ENCODE measurements at regions not wholly inside any gene's neighbourhood (a gene's known extent, or its start where the extent isn't known, plus 50 kb on each side); places are given as distances from the start of the nearest gene placed in this dataset.

GRCh38 chr11:42055606-42056005 is 596.2 kb upstream of the LRRC4C start:
- CTCF ChIA-PET = no interaction called here
- Histone ChIP-seq H4K20me1 (replicated peaks; ENCODE audit: control insufficient read depth, extremely low read depth, insufficient read depth, low read length) (no peaks in the 10 kb centered on the region), H3K9me1 (replicated peaks; ENCODE audit: control insufficient read depth, extremely low read depth, insufficient read depth, low read length) (no peaks in the 10 kb centered on the region), H3K9ac (replicated peaks; ENCODE audit: extremely low read depth, insufficient read depth, low read length) (no peak overlapping the region), H3K36me3 (ENCODE audit: control insufficient read depth in 2 of 2, extremely low read depth in 1 of 2, insufficient read depth in 2 of 2, low read length in 2 of 2) (no peaks in the 10 kb centered on the region), H3K4me2 (ENCODE audit: insufficient read depth, low read length) (no peak overlapping the region), H3K27me3 (ENCODE audit: control insufficient read depth in 2 of 2, insufficient read depth in 2 of 2, low read length in 2 of 2) (no peaks in the 10 kb centered on the region), H3K4me3 (replicated peaks in 1 of 3; ENCODE audit: insufficient read depth in 1 of 3, low read depth in 1 of 3, low read length in 3 of 3) (no peak overlapping the region), H2AFZ (ENCODE audit: low read depth, low read length) (no peak overlapping the region), H3K79me2 (ENCODE audit: control insufficient read depth, insufficient read depth, low read length) (no peaks in the 10 kb centered on the region), H3K27ac (ENCODE audit: insufficient read depth, low read depth, low read length) (no peak overlapping the region), H3K4me1 (ENCODE audit: control insufficient read depth, extremely low read depth, insufficient read depth, low read length) (no peaks in the 10 kb centered on the region), H3K9me3 (replicated peaks; ENCODE audit: control insufficient read depth, insufficient read depth, low read length) (no peaks in the 10 kb centered on the region)
- BruUV-seq (replicated peaks) = no TSS peak
- no peak for DNase-seq (ENCODE audit: low read depth, low spot score)
- dilution Hi-C loops (cut with MboI; ENCODE audit: extremely low pct_ligation_motif_present, low sequenced_read_pairs) = no loop called here
- POLR2A ChIA-PET = no interaction called here
- intact Hi-C loops (cut with micrococcal nuclease) = no loop called here
- no peak for FAIRE-seq
- TF ChIP-seq POLR2AphosphoS5 (IDR thresholded peaks at IDR 0.05; ENCODE audit: insufficient read depth, low read depth, low read length) = no peak
- no peak for TF ChIP-seq GATA2 (IDR thresholded peaks at IDR 0.05; ENCODE audit: insufficient read depth, insufficient read length, low read depth, low read length)
- TF ChIP-seq, protein P1, sequence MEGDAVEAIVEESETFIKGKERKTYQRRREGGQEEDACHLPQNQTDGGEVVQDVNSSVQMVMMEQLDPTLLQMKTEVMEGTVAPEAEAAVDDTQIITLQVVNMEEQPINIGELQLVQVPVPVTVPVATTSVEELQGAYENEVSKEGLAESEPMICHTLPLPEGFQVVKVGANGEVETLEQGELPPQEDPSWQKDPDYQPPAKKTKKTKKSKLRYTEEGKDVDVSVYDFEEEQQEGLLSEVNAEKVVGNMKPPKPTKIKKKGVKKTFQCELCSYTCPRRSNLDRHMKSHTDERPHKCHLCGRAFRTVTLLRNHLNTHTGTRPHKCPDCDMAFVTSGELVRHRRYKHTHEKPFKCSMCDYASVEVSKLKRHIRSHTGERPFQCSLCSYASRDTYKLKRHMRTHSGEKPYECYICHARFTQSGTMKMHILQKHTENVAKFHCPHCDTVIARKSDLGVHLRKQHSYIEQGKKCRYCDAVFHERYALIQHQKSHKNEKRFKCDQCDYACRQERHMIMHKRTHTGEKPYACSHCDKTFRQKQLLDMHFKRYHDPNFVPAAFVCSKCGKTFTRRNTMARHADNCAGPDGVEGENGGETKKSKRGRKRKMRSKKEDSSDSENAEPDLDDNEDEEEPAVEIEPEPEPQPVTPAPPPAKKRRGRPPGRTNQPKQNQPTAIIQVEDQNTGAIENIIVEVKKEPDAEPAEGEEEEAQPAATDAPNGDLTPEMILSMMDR (IDR thresholded peaks at IDR 0.05; ENCODE audit: extremely low read depth in 1 of 2, insufficient read depth in 1 of 2, low read depth in 1 of 2, low read length in 2 of 2) = no peak
- TF ChIP-seq, protein P2, sequence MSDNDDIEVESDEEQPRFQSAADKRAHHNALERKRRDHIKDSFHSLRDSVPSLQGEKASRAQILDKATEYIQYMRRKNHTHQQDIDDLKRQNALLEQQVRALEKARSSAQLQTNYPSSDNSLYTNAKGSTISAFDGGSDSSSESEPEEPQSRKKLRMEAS (IDR thresholded peaks at IDR 0.05; ENCODE audit: insufficient read depth, insufficient read length) = no peak

- Histone ChIP-seq H3K9me3 (replicated peaks; ENCODE audit: control insufficient read depth, insufficient read depth, low read length) (no peaks in the 10 kb centered on the region), H2AFZ (ENCODE audit: low read depth, low read length) (no peak overlapping the region), H3K9me1 (replicated peaks; ENCODE audit: control insufficient read depth, extremely low read depth, insufficient read depth, low read length) (no peaks in the 10 kb centered on the region), H3K79me2 (ENCODE audit: control insufficient read depth, insufficient read depth, low read length) (no peaks in the 10 kb centered on the region), H3K4me1 (ENCODE audit: control insufficient read depth, extremely low read depth, insufficient read depth, low read length) (no peaks in the 10 kb centered on the region), H3K4me2 (ENCODE audit: insufficient read depth, low read length) (no peak overlapping the region), H3K4me3 (replicated peaks in 1 of 3; ENCODE audit: insufficient read depth in 1 of 3, low read depth in 1 of 3, low read length in 3 of 3) (no peak overlapping the region), H3K36me3 (ENCODE audit: control insufficient read depth in 2 of 2, extremely low read depth in 1 of 2, insufficient read depth in 2 of 2, low read length in 2 of 2) (no peaks in the 10 kb centered on the region), H3K9ac (replicated peaks; ENCODE audit: extremely low read depth, insufficient read depth, low read length) (no peak overlapping the region), H3K27ac (ENCODE audit: insufficient read depth, low read depth, low read length) (no peak overlapping the region), H4K20me1 (replicated peaks; ENCODE audit: control insufficient read depth, extremely low read depth, insufficient read depth, low read length) (no peaks in the 10 kb centered on the region), H3K27me3 (ENCODE audit: control insufficient read depth in 2 of 2, insufficient read depth in 2 of 2, low read length in 2 of 2) (no peaks in the 10 kb centered on the region)
- DNase-seq (ENCODE audit: low read depth, low spot score) = no peak
- POLR2A ChIA-PET = no interaction called here
- dilution Hi-C loops (cut with MboI; ENCODE audit: extremely low pct_ligation_motif_present, low sequenced_read_pairs) (no loop called here), intact Hi-C loops (cut with micrococcal nuclease) (no loop called here)
- CTCF ChIA-PET = no interaction called here
- TF ChIP-seq GATA2 (IDR thresholded peaks at IDR 0.05; ENCODE audit: insufficient read depth, insufficient read length, low read depth, low read length) (no peak), JUN (IDR thresholded peaks at IDR 0.05; ENCODE audit: borderline replicate concordance, insufficient read depth, insufficient read length, low read depth) (no peak), FOS (IDR thresholded peaks at IDR 0.05; ENCODE audit: borderline replicate concordance, insufficient read depth, low read length) (no peak), EZH2 (IDR thresholded peaks at IDR 0.05; ENCODE audit: borderline replicate concordance, low read depth, low read length, severe bottlenecking) (no peak), POLR2A (IDR thresholded peaks at IDR 0.05; ENCODE audit: low read depth, low read length) (no peak), POLR2AphosphoS5 (IDR thresholded peaks at IDR 0.05; ENCODE audit: insufficient read depth, low read depth, low read length) (no peak), MYC (IDR thresholded peaks at IDR 0.05; ENCODE audit: low read depth, low read length) (no peak)
- TF ChIP-seq, protein P2 (IDR thresholded peaks at IDR 0.05; ENCODE audit: insufficient read depth, insufficient read length) = no peak
- TF ChIP-seq, protein P1 (IDR thresholded peaks at IDR 0.05; ENCODE audit: extremely low read depth in 1 of 2, insufficient read depth in 1 of 2, low read depth in 1 of 2, low read length in 2 of 2) = no peak
- no TSS peak for BruUV-seq (replicated peaks)
- FAIRE-seq = no peak
Measured at GRCh38 chr11:42058794-42059193, 599.3 kb upstream of the LRRC4C start.

Data from endothelial cell of umbilical vein (primary cell).